GM12892 (cell line): ENCODE measurements at regions not wholly inside any gene's neighbourhood (a gene's known extent, or its start where the extent isn't known, plus 50 kb on each side); places are given as distances from the start of the nearest gene placed in this dataset.

Source experiments
- POLR2A ChIP-seq: IDR thresholded peaks from 2 replicates; pipeline ENCODE4 v1.6.1; 2011; ENCODE audit warnings: low read depth, low read length, control low read depth
- TAF1 ChIP-seq: IDR thresholded peaks from 2 replicates; pipeline ENCODE4 v1.6.1; 2011; ENCODE audit warnings: low read depth, mild to moderate bottlenecking, control low read depth, low read length, borderline replicate concordance

- TF ChIP-seq POLR2A: no peak
- no peak for TF ChIP-seq TAF1
Observed at GRCh38 chr5:60541980-60542379, 158.0 kb downstream of the DEPDC1B start.
